MCF 10A (cell line): ENCODE measurements at regions not wholly inside any gene's neighbourhood (a gene's known extent, or its start where the extent isn't known, plus 50 kb on each side); places are given as distances from the start of the nearest gene placed in this dataset.

ENCODE experiments used
- BruUV-seq: library from RNA; stranded (reverse); fragments of 400-500 nt; replicated peaks from 2 replicates; lab custom pipeline; 2021; lab: Mats Ljungman, UMichigan
- CTCF ChIA-PET: fragments of 300-600 bp; sonication (Branson Sonifier 250); formaldehyde crosslinking; extraction: SDS; loops from one replicate; lab custom pipeline; 2021; ENCODE audit warnings: antibody characterized with exemption, inconsistent platforms; lab: Yijun Ruan, JAX
- POLR2A ChIA-PET: fragments of 300-600, 350-650 bp; sonication (Branson Sonifier 250); formaldehyde crosslinking; extraction: SDS; loops from one replicate; lab custom pipeline; 2020; ENCODE audit warnings: antibody characterized with exemption, inconsistent platforms; lab: Yijun Ruan, JAX
- DNase-seq: peaks from one replicate; pipeline ENCODE4 v3.0.0-alpha.2; 2018; ENCODE audit not compliant: unreplicated experiment
- H3K27ac Mint-ChIP-seq: one replicate; pipeline ENCODE4 v1.8.0; 2022; ENCODE audit warnings: mild to moderate bottlenecking, low read depth, mixed read lengths; ENCODE audit not compliant: unreplicated experiment
- H3K27me3 Mint-ChIP-seq: one replicate; pipeline ENCODE4 v1.8.0; 2022; ENCODE audit warnings: mixed read lengths; ENCODE audit not compliant: insufficient read depth, unreplicated experiment
- H3K36me3 Mint-ChIP-seq: one replicate; pipeline ENCODE4 v1.8.0; 2022; ENCODE audit warnings: mild to moderate bottlenecking, moderate library complexity, mixed read lengths; ENCODE audit not compliant: insufficient read depth, unreplicated experiment
- H3K4me1 Mint-ChIP-seq: one replicate; pipeline ENCODE4 v1.8.0; 2022; ENCODE audit warnings: mixed read lengths; ENCODE audit not compliant: insufficient read depth, unreplicated experiment
- H3K4me3 Mint-ChIP-seq: one replicate; pipeline ENCODE4 v1.8.0; 2022; ENCODE audit warnings: mild to moderate bottlenecking, moderate library complexity, mixed read lengths; ENCODE audit not compliant: unreplicated experiment
- H3K9me3 Mint-ChIP-seq: one replicate; pipeline ENCODE4 v1.8.0; 2022; ENCODE audit warnings: mixed read lengths; ENCODE audit not compliant: unreplicated experiment
- CTCF ChIP-seq: fragments of 200-600 bp; IDR thresholded peaks from one replicate; pipeline ENCODE4 v1.8.0; 2022; ENCODE audit warnings: antibody characterized with exemption, mild to moderate bottlenecking; ENCODE audit not compliant: unreplicated experiment
- intact Hi-C: fragments of 100-400 bp; cut with micrococcal nuclease; formaldehyde crosslinking; loops from 2 replicates; pipeline ENCODE4 v1.14.1; 2022

GRCh38 chr20:58000861-58001260 is 227.6 kb downstream of the ANKRD60 start:
- Mint-ChIP-seq H3K4me3 (no peak overlapping the region), H3K9me3 (no peaks in the 10 kb centered on the region), H3K27ac (no peak overlapping the region), H3K27me3 (no peaks in the 10 kb centered on the region), H3K4me1 (peaks cover 9% of the 10 kb centered on the region), H3K36me3 (no peaks in the 10 kb centered on the region)
- POLR2A ChIA-PET = no interaction called here
- no peak for TF ChIP-seq CTCF
- no peak for DNase-seq
- CTCF ChIA-PET = interaction anchor here (1.1 kb wide), 1 partner anchor 9 kb away, joined by 3 read pairs; no protein-coding TSS in a partner anchor
- intact Hi-C loops = no loop called here
- no TSS peak for BruUV-seq

- no TSS peak for BruUV-seq
- Mint-ChIP-seq H3K27me3 (no peaks in the 10 kb centered on the region), H3K9me3 (no peaks in the 10 kb centered on the region), H3K4me1 (peaks cover 9% of the 10 kb centered on the region), H3K27ac (no peak overlapping the region), H3K36me3 (no peaks in the 10 kb centered on the region), H3K4me3 (no peak overlapping the region)
- DNase-seq = no peak
- ChIA-PET POLR2A (no interaction called here), CTCF (interaction anchor here (0.6 to 1.1 kb wide), 2 partner anchors 8 to 403 kb away, joined by 3 to 4 read pairs; no protein-coding TSS in a partner anchor)
- intact Hi-C loops = loop anchor here (10.0 kb wide), 1 partner anchor 85 kb away; no protein-coding TSS in a partner anchor
- TF ChIP-seq CTCF = no peak
These were observed 228.9 kb downstream of the ANKRD60 start for GRCh38 chr20:57999465-58000111.

GRCh38 chr20:57998981-57999464 is 229.4 kb downstream of the ANKRD60 start:
- DNase-seq = no peak
- ChIA-PET POLR2A (no interaction called here), CTCF (no interaction called here)
- Mint-ChIP-seq H3K9me3 (no peaks in the 10 kb centered on the region), H3K36me3 (no peaks in the 10 kb centered on the region), H3K27ac (no peak overlapping the region), H3K4me1 (peaks cover 9% of the 10 kb centered on the region), H3K27me3 (no peaks in the 10 kb centered on the region), H3K4me3 (no peak overlapping the region)
- BruUV-seq = no TSS peak
- TF ChIP-seq CTCF = no peak
- intact Hi-C loops = loop anchor here (10.0 kb wide), 1 partner anchor 86 kb away; no protein-coding TSS in a partner anchor

- TF ChIP-seq CTCF = no peak
These were observed 230.2 kb downstream of the ANKRD60 start for GRCh38 chr20:57998276-57998675.

More at GRCh38 chr20:57998276-57998675, 230.2 kb downstream of the ANKRD60 start:
- no TSS peak for BruUV-seq
- no peak for DNase-seq
- intact Hi-C loops = loop anchor here (10.0 kb wide), 1 partner anchor 87 kb away; no protein-coding TSS in a partner anchor
- H3K36me3 Mint-ChIP-seq = no peaks in the 10 kb centered on the region
- H3K27ac Mint-ChIP-seq = no peak overlapping the region
- H3K4me3 Mint-ChIP-seq = no peak overlapping the region
- H3K4me1 Mint-ChIP-seq = peaks cover 14% of the 10 kb centered on the region
- POLR2A ChIA-PET = no interaction called here
- CTCF ChIA-PET = interaction anchor here (1.1 to 1.2 kb wide), 2 partner anchors 94 to 375 kb away, joined by 3 to 5 read pairs; no protein-coding TSS in a partner anchor
- H3K9me3 Mint-ChIP-seq = no peaks in the 10 kb centered on the region
- H3K27me3 Mint-ChIP-seq = no peaks in the 10 kb centered on the region
